ENCODE measurements at regions not wholly inside any gene's neighbourhood (a gene's known extent, or its start where the extent isn't known, plus 50 kb on each side); places are given as distances from the start of the nearest gene placed in this dataset.
"Not testable (repeated sequence)": the region's sequence is repeated elsewhere in the genome, so short reads cannot be mapped to it uniquely, and the experiment has no call there.

DNA sequence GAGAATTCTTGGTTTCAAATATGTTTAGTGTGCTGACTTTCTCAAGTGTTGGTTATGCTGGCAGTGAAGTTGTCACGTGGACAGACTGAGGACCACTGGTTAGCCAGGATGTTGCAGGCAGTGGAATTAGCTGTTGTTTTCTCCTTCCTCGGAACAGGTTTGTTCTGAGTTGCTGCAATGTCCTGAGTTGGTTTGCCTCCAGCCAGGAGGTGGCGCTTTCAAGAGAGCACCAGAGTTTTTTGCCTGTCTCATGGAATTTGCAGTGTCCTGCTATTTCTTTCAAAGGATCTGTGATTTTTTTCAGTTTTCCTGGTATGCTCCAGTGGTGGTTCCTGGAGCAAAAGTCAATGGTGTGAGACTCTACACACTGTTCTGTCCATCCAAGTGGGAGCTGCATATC lies 158.1 kb upstream of the CXorf66 start:
- Histone ChIP-seq H3K27me3 (replicated peaks; ENCODE audit: insufficient read depth, low read depth, low read length, poor library complexity) (no peaks in the 10 kb centered on the region), H3K4me1 (ENCODE audit: insufficient read depth, low read length, poor library complexity, severe bottlenecking) (no peaks in the 10 kb centered on the region), H3K27ac (ENCODE audit: low read depth, low read length, poor library complexity, severe bottlenecking) (no peak overlapping the region), H3K9me3 (ENCODE audit: low read depth, low read length, poor library complexity, severe bottlenecking) (no peaks in the 10 kb centered on the region), H3K36me3 (ENCODE audit: insufficient read depth, low read length, poor library complexity, severe bottlenecking) (no peaks in the 10 kb centered on the region), H3K4me3 (ENCODE audit: low read depth, low read length, poor library complexity, severe bottlenecking) (no peak overlapping the region)
- BruUV-seq (replicated peaks): no TSS peak
- ChIA-PET POLR2A (ENCODE audit: low non-redundant PET) (no interaction called here), CTCF (no interaction called here)
- no peak for TF ChIP-seq EZH2 (IDR thresholded peaks at IDR 0.05; ENCODE audit: borderline replicate concordance, low read depth, low read length, poor library complexity, severe bottlenecking)
- TF ChIP-seq CTCF (conservative IDR thresholded peaks at IDR 0.05; ENCODE audit: low read depth, low read length): peak; percentile 66
- DNase-seq (ENCODE audit: low spot score): peak; percentile 14
- intact Hi-C loops (cut with micrococcal nuclease; ENCODE audit: unreplicated experiment): loop anchor here (10.0 kb wide), 1 partner anchor 381 kb away; the partner anchor contains the start of gene SOX3

- H3K9me3 ChIP-seq (ENCODE audit: low read depth, low read length, poor library complexity, severe bottlenecking); H3K36me3 ChIP-seq (ENCODE audit: insufficient read depth, low read length, poor library complexity, severe bottlenecking); H3K4me1 ChIP-seq (ENCODE audit: insufficient read depth, low read length, poor library complexity, severe bottlenecking); DNase-seq (ENCODE audit: low spot score); BruUV-seq (replicated peaks); CTCF ChIA-PET; POLR2A ChIA-PET (ENCODE audit: low non-redundant PET); H3K27ac ChIP-seq (ENCODE audit: low read depth, low read length, poor library complexity, severe bottlenecking); intact Hi-C loops (cut with micrococcal nuclease; ENCODE audit: unreplicated experiment); H3K4me3 ChIP-seq (ENCODE audit: low read depth, low read length, poor library complexity, severe bottlenecking): not testable (repeated sequence)
- peaks cover 14% of the 10 kb centered on the region for H3K27me3 ChIP-seq (replicated peaks; ENCODE audit: insufficient read depth, low read depth, low read length, poor library complexity)
These were observed 148.7 kb upstream of the CXorf66 start for GRCh38 chrX:140114059-140114458.

DNA sequence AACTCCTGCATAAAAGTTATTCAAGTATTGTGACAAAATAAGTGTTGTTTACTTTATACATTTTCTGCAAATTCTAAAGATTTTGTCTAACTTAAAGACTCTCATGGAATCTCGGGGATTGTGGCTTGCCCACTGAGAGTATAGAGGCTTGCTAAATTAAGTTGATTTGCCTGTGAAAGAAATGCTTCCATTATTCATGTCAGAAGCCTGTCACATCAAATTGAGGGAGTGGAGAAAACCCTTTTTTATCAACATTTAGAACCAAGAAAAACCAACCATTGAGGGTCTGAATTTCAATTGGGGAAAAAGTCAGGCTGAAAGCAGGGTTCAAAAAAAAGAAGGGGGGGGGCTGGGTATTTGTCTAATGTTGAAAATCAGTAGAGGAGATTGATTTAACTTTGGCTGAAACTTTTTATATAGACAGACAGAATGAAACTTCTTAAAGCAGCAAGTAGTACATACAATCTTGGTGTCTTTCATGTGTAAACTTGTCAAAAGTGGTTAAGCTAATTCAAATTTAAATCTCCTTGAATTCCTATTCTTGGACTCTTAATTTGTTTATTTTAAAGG lies 144.8 kb upstream of the CXorf66 start:
- BruUV-seq (replicated peaks): no TSS peak
- ChIA-PET POLR2A (ENCODE audit: low non-redundant PET) (no interaction called here), CTCF (no interaction called here)
- Histone ChIP-seq H3K36me3 (ENCODE audit: insufficient read depth, low read length, poor library complexity, severe bottlenecking) (no peaks in the 10 kb centered on the region), H3K4me1 (ENCODE audit: insufficient read depth, low read length, poor library complexity, severe bottlenecking) (no peaks in the 10 kb centered on the region), H3K9me3 (ENCODE audit: low read depth, low read length, poor library complexity, severe bottlenecking) (no peaks in the 10 kb centered on the region), H3K27ac (ENCODE audit: low read depth, low read length, poor library complexity, severe bottlenecking) (no peak overlapping the region), H3K27me3 (replicated peaks; ENCODE audit: insufficient read depth, low read depth, low read length, poor library complexity) (peaks cover 9% of the 10 kb centered on the region), H3K4me3 (ENCODE audit: low read depth, low read length, poor library complexity, severe bottlenecking) (no peak overlapping the region)
- no peak for DNase-seq (ENCODE audit: low spot score)
- intact Hi-C loops (cut with micrococcal nuclease; ENCODE audit: unreplicated experiment): no loop called here
- TF ChIP-seq EZH2 (IDR thresholded peaks at IDR 0.05; ENCODE audit: borderline replicate concordance, low read depth, low read length, poor library complexity, severe bottlenecking) (no peak), CTCF (conservative IDR thresholded peaks at IDR 0.05; ENCODE audit: low read depth, low read length) (no peak)

DNA sequence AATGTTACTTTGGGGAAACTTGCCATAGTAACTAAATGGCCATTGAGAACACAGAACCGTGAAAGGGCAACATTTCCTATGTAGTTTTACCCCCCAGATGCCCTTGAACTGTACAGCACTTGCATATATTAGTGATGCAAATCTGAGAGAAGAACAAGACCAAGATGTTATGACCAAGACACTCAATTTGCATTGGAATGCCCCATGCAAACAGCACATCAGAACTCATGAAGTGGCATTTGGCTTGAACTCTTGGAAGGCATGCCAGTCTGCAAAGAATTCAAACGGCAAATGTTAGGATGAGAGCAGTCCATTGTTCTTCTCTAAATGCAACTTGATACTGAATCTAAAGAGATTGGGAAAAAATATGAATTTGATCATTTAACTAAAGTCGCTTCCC lies 139.4 kb upstream of the CXorf66 start:
- TF ChIP-seq EZH2 (IDR thresholded peaks at IDR 0.05; ENCODE audit: borderline replicate concordance, low read depth, low read length, poor library complexity, severe bottlenecking) (no peak), CTCF (conservative IDR thresholded peaks at IDR 0.05; ENCODE audit: low read depth, low read length) (no peak)
- Histone ChIP-seq H3K27me3 (replicated peaks; ENCODE audit: insufficient read depth, low read depth, low read length, poor library complexity) (no peaks in the 10 kb centered on the region), H3K4me1 (ENCODE audit: insufficient read depth, low read length, poor library complexity, severe bottlenecking) (no peaks in the 10 kb centered on the region), H3K36me3 (ENCODE audit: insufficient read depth, low read length, poor library complexity, severe bottlenecking) (no peaks in the 10 kb centered on the region), H3K27ac (ENCODE audit: low read depth, low read length, poor library complexity, severe bottlenecking) (no peak overlapping the region), H3K4me3 (ENCODE audit: low read depth, low read length, poor library complexity, severe bottlenecking) (no peak overlapping the region), H3K9me3 (ENCODE audit: low read depth, low read length, poor library complexity, severe bottlenecking) (no peaks in the 10 kb centered on the region)
- ChIA-PET POLR2A (ENCODE audit: low non-redundant PET) (no interaction called here), CTCF (no interaction called here)
- no peak for DNase-seq (ENCODE audit: low spot score)
- no TSS peak for BruUV-seq (replicated peaks)
- intact Hi-C loops (cut with micrococcal nuclease; ENCODE audit: unreplicated experiment): no loop called here
